ENCODE measurements at regions not wholly inside any gene's neighbourhood (a gene's known extent, or its start where the extent isn't known, plus 50 kb on each side); places are given as distances from the start of the nearest gene placed in this dataset.

- TF ChIP-seq EZH2 (IDR thresholded peaks at IDR 0.05; ENCODE audit: borderline replicate concordance, insufficient read depth, low read depth, low read length, poor library complexity, severe bottlenecking) = no peak
- TF ChIP-seq, protein P1, sequence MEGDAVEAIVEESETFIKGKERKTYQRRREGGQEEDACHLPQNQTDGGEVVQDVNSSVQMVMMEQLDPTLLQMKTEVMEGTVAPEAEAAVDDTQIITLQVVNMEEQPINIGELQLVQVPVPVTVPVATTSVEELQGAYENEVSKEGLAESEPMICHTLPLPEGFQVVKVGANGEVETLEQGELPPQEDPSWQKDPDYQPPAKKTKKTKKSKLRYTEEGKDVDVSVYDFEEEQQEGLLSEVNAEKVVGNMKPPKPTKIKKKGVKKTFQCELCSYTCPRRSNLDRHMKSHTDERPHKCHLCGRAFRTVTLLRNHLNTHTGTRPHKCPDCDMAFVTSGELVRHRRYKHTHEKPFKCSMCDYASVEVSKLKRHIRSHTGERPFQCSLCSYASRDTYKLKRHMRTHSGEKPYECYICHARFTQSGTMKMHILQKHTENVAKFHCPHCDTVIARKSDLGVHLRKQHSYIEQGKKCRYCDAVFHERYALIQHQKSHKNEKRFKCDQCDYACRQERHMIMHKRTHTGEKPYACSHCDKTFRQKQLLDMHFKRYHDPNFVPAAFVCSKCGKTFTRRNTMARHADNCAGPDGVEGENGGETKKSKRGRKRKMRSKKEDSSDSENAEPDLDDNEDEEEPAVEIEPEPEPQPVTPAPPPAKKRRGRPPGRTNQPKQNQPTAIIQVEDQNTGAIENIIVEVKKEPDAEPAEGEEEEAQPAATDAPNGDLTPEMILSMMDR (IDR thresholded peaks at IDR 0.05) = no peak
Measured at GRCh38 chr12:83827193-83827592, 1085.4 kb downstream of the SLC6A15 start.

All from B cell (primary cell).